ENCODE measurements at regions not wholly inside any gene's neighbourhood (a gene's known extent, or its start where the extent isn't known, plus 50 kb on each side); places are given as distances from the start of the nearest gene placed in this dataset.
A peak's percentile ranks its signal among the peaks of the same experiment; 100 is the strongest.

- Mint-ChIP-seq H3K4me1 (ENCODE audit: low read depth) (peaks cover 12% of the 10 kb centered on the region), H3K4me3 (no peak overlapping the region), H3K27ac (no peak overlapping the region), H3K27me3 (no peaks in the 10 kb centered on the region), H3K9me3 (no peaks in the 10 kb centered on the region), H3K36me3 (ENCODE audit: low read depth) (no peaks in the 10 kb centered on the region)
These were observed 123.9 kb upstream of the ACSL4 start for GRCh38 chrX:109856974-109857373.

DNA sequence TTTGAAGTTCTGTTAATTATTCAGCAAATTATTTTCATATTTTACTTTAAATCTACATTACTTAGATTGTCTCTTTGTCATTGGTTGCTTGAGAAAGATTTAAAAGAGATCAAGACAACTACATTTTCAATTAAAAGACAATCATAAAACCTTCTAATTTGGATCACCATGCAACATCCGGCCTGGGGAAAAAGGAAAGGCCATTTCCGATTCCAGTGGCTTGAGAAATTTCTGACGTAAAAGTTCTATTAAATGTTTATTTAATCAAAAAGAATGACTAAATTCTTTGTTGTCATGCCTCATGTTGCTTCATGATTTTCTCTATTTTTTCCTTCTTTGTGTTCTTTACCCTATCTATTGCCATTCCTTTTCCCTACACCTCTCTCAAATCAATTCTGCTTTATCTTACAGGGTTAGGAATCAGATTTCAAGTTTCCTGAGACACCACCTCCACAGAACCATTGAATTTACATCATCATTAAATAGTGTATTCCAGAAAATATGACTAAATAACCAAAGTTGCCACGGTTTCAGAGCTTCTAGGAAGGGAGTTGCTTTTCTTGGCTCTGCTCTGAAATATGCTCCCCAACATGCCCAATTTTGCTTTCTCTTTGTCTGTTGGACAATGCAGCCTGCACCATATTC, 124.6 kb upstream of the ACSL4 start:
- Mint-ChIP-seq H3K4me1 (ENCODE audit: low read depth) (peaks cover 12% of the 10 kb centered on the region), H3K9me3 (no peaks in the 10 kb centered on the region), H3K27me3 (no peaks in the 10 kb centered on the region), H3K27ac (no peak overlapping the region), H3K4me3 (no peak overlapping the region), H3K36me3 (ENCODE audit: low read depth) (no peaks in the 10 kb centered on the region)

GRCh38 chrX:109858602-109859341, 125.7 kb upstream of the ACSL4 start:
- no peak overlapping the region for H3K27ac Mint-ChIP-seq
- H3K9me3 Mint-ChIP-seq, result no peaks in the 10 kb centered on the region
- no peak overlapping the region for H3K4me3 Mint-ChIP-seq
- no peaks in the 10 kb centered on the region for H3K27me3 Mint-ChIP-seq
- peaks cover 12% of the 10 kb centered on the region for H3K4me1 Mint-ChIP-seq (ENCODE audit: low read depth)
- no peaks in the 10 kb centered on the region for H3K36me3 Mint-ChIP-seq (ENCODE audit: low read depth)

DNA sequence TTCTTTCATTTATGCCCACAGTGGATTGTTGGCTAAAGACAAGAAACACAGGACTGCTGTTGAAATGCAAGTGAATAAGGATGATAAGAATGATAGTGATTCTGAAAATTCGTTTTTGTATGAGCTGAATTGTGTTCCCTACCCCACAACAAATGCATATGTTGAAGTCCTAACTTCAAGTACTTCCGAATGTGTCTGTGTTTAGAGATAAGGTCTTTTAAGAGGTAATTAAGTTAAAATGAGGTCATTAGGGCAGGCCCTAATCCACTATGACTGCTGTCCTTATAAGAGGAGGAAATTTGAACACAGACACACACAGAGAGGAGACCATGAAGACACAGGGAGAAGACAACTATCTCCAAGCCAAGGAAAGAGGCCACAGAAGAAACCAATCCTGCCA, 126.6 kb upstream of the ACSL4 start:
- Mint-ChIP-seq H3K9me3 (no peaks in the 10 kb centered on the region), H3K4me1 (ENCODE audit: low read depth) (peaks cover 12% of the 10 kb centered on the region), H3K4me3 (no peak overlapping the region), H3K27ac (no peak overlapping the region), H3K27me3 (no peaks in the 10 kb centered on the region), H3K36me3 (ENCODE audit: low read depth) (no peaks in the 10 kb centered on the region)

GRCh38 chrX:109862433-109862832, 129.4 kb upstream of the ACSL4 start:
- Mint-ChIP-seq H3K27ac (no peak overlapping the region), H3K36me3 (ENCODE audit: low read depth) (no peaks in the 10 kb centered on the region), H3K4me1 (ENCODE audit: low read depth) (no peaks in the 10 kb centered on the region), H3K9me3 (no peaks in the 10 kb centered on the region), H3K27me3 (no peaks in the 10 kb centered on the region), H3K4me3 (no peak overlapping the region)

DNA sequence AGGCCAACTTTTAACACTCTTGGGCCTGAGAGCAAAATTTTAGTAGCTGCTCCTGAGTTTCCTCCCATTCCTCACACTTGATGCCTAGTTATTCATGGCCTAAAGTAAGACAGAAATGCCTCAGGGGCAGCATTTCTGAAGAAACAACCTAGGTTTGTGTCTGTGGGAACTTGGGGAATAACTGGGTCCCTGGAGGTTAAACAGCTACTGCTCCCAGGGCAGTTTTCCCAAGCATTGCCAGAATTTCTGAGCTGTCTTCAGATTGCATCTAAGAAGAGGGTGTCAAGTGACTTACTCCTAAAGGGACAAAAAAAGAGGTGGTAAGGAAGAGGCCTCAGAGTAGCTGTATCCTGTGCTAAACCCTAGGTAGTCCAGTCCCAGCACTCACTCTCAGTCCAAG, 130.8 kb upstream of the ACSL4 start:
- H3K36me3 Mint-ChIP-seq (ENCODE audit: low read depth), result no peaks in the 10 kb centered on the region
- H3K9me3 Mint-ChIP-seq, result no peaks in the 10 kb centered on the region
- no peaks in the 10 kb centered on the region for H3K27me3 Mint-ChIP-seq
- no peak overlapping the region for H3K27ac Mint-ChIP-seq
- H3K4me1 Mint-ChIP-seq (ENCODE audit: low read depth), result no peaks in the 10 kb centered on the region
- H3K4me3 Mint-ChIP-seq, result no peak overlapping the region

DNA sequence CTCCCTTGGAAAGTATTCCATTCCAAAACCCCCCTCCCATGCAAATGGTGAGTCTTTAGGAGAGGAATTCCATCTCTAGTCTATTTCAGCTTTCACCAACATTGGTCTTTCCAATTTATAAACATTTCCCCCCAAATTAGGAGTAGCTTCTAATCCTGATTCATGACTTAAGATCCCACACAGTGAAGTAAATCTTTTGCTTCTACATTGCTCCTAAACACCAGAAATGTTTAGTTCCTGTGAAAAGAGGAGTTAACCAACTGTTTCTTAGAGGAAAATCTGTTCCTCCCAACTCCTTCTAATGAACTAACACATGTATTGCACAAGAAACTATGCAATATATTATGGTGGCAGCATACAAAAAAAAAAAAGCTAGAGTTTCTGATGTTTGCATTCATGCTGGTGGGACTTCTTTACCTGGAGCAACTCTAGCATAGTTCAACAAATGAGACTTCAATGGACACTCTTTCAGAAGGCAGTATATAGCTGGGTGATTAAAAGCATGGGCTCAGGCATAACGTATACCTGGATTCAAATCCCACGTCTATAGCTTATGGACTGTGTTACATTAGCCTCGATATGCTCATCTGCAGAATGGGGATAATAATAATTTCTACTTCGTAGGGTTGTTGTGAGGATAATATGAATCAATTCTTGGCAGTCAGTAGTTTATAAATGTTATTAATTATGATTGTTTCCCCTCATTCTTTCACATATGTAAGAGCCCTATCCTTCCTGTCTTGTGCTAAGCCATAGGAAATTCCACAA, 131.6 kb upstream of the TMEM164 start:
- Mint-ChIP-seq H3K27me3 (no peaks in the 10 kb centered on the region), H3K4me1 (ENCODE audit: low read depth) (no peaks in the 10 kb centered on the region), H3K4me3 (no peak overlapping the region), H3K36me3 (ENCODE audit: low read depth) (no peaks in the 10 kb centered on the region), H3K9me3 (no peaks in the 10 kb centered on the region), H3K27ac (no peak overlapping the region)

GRCh38 chrX:109872021-109872732, 130.7 kb upstream of the TMEM164 start:
- Mint-ChIP-seq H3K27me3 (no peaks in the 10 kb centered on the region), H3K27ac (no peak overlapping the region), H3K4me1 (ENCODE audit: low read depth) (no peaks in the 10 kb centered on the region), H3K4me3 (no peak overlapping the region), H3K36me3 (ENCODE audit: low read depth) (no peaks in the 10 kb centered on the region), H3K9me3 (no peaks in the 10 kb centered on the region)

GRCh38 chrX:109873574-109873973, 129.3 kb upstream of the TMEM164 start:
- Mint-ChIP-seq H3K9me3 (no peaks in the 10 kb centered on the region), H3K27ac (no peak overlapping the region), H3K27me3 (no peaks in the 10 kb centered on the region), H3K4me3 (no peak overlapping the region), H3K4me1 (ENCODE audit: low read depth) (no peaks in the 10 kb centered on the region), H3K36me3 (ENCODE audit: low read depth) (no peaks in the 10 kb centered on the region)

DNA sequence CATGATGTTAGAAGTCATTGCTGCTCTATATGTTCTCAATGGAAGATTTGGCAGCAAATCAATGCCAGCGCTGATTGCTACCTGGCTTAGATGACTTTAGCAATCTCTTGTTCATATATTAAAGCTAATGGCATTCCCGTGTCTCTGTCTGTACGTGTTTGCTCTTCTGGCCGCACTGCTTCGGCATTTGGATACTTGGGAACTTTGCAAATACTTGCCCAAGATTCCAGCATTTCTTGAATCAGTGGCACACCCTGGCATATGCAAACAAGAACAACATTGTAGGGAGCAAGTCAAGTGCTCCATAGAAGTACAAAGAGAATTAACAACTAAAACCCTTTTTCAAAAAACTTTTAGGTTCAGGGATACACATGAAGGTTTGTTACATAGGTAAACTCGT, 128.9 kb upstream of the TMEM164 start:
- Mint-ChIP-seq H3K4me1 (ENCODE audit: low read depth) (no peaks in the 10 kb centered on the region), H3K27me3 (no peaks in the 10 kb centered on the region), H3K4me3 (no peak overlapping the region), H3K9me3 (no peaks in the 10 kb centered on the region), H3K36me3 (ENCODE audit: low read depth) (no peaks in the 10 kb centered on the region), H3K27ac (no peak overlapping the region)

DNA sequence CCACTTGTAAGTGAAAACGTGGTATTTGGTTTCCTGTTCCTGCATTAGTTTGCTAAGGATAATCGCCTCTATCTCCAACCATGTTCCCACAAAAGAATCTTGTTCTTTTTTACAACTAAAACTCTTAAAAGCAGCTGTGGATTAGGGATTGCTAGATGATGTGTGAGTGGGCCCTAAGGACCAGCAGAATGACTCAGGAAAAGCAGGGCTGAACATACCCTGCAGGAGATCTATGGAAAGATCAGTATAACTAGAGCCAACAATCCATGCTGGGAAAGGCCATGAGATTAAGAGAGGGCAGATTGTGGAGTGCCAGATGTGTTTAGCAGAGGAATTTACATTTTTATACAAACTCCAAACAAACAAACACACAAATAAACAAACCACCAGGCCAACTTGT, 128.4 kb upstream of the TMEM164 start:
- H3K9me3 Mint-ChIP-seq, result no peaks in the 10 kb centered on the region
- H3K27me3 Mint-ChIP-seq, result no peaks in the 10 kb centered on the region
- H3K36me3 Mint-ChIP-seq (ENCODE audit: low read depth), result no peaks in the 10 kb centered on the region
- H3K27ac Mint-ChIP-seq, result no peak overlapping the region
- H3K4me1 Mint-ChIP-seq (ENCODE audit: low read depth), result no peaks in the 10 kb centered on the region
- H3K4me3 Mint-ChIP-seq, result no peak overlapping the region

DNA sequence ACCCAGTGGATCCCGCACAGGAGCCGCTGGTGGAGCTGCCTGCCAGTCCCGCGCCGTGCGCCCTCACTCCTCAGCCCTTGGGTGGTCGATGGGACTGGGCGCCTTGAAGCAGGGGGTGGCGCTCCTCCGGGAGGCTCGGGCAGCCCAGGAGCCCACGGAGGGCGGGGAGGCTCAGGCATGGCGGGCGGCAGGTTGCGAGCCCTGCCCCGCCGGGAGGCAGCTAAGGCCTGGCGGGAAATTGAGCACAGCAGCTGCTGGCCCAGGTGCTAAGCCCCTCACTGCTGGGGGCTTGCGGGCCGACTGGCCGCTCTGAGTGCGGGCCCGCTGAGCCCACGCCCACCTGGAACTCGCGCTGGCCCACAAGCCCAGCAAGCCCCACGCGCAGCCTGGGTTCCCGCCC, 127.1 kb upstream of the TMEM164 start:
- H3K27me3 Mint-ChIP-seq, result peaks cover 6% of the 10 kb centered on the region
- H3K4me3 Mint-ChIP-seq, result no peak overlapping the region
- no peaks in the 10 kb centered on the region for H3K9me3 Mint-ChIP-seq
- H3K27ac Mint-ChIP-seq, result no peak overlapping the region
- peaks cover 4% of the 10 kb centered on the region for H3K4me1 Mint-ChIP-seq (ENCODE audit: low read depth)
- H3K36me3 Mint-ChIP-seq (ENCODE audit: low read depth), result no peaks in the 10 kb centered on the region

DNA sequence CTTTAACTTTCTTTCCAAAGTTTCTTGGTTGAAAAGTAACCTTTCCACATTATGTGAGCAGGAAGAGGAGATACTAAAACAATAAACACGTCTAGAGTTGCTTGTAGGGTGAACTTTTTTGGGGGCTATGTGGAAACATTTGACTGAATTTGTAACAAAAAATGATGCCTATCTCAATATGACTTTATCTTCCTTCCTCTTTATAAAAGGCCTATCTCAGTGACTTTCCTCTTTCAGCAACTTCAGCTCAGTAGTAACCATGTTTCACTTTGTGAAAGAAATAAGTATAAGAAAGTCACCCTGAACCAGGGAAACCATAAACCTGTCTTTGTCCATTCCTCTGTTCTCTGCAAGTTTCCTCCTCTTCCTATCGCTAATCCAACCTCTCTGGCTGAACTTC, 124.7 kb upstream of the TMEM164 start:
- Mint-ChIP-seq H3K27me3 (peaks cover 6% of the 10 kb centered on the region), H3K9me3 (no peaks in the 10 kb centered on the region), H3K4me3 (no peak overlapping the region), H3K36me3 (ENCODE audit: low read depth) (no peaks in the 10 kb centered on the region), H3K4me1 (ENCODE audit: low read depth) (peaks cover 4% of the 10 kb centered on the region), H3K27ac (no peak overlapping the region)

GRCh38 chrX:109879991-109880390, 122.9 kb upstream of the TMEM164 start:
- no peaks in the 10 kb centered on the region for H3K9me3 Mint-ChIP-seq
- H3K36me3 Mint-ChIP-seq (ENCODE audit: low read depth), result no peaks in the 10 kb centered on the region
- H3K27me3 Mint-ChIP-seq, result peaks cover 6% of the 10 kb centered on the region
- H3K4me3 Mint-ChIP-seq, result no peak overlapping the region
- H3K27ac Mint-ChIP-seq, result no peak overlapping the region
- H3K4me1 Mint-ChIP-seq (ENCODE audit: low read depth), result peaks cover 4% of the 10 kb centered on the region

GRCh38 chrX:109880629-109881028, 122.3 kb upstream of the TMEM164 start:
- Mint-ChIP-seq H3K4me3 (no peak overlapping the region), H3K27ac (peak overlapping the region; percentile 65), H3K27me3 (peaks cover 6% of the 10 kb centered on the region), H3K9me3 (no peaks in the 10 kb centered on the region), H3K4me1 (ENCODE audit: low read depth) (peaks cover 4% of the 10 kb centered on the region), H3K36me3 (ENCODE audit: low read depth) (no peaks in the 10 kb centered on the region)
